OCI-M1 (cell line): ENCODE measurements at regions not wholly inside any gene's neighbourhood (a gene's known extent, or its start where the extent isn't known, plus 50 kb on each side); places are given as distances from the start of the nearest gene placed in this dataset.
A peak's percentile ranks its signal among the peaks of the same experiment; 100 is the strongest.
"Not testable (repeated sequence)": the region's sequence is repeated elsewhere in the genome, so short reads cannot be mapped to it uniquely, and the experiment has no call there.

Experiments
- DNase-seq: peaks from one replicate; lab custom pipeline; 2025; lab: John Stamatoyannopoulos, UW

DNA sequence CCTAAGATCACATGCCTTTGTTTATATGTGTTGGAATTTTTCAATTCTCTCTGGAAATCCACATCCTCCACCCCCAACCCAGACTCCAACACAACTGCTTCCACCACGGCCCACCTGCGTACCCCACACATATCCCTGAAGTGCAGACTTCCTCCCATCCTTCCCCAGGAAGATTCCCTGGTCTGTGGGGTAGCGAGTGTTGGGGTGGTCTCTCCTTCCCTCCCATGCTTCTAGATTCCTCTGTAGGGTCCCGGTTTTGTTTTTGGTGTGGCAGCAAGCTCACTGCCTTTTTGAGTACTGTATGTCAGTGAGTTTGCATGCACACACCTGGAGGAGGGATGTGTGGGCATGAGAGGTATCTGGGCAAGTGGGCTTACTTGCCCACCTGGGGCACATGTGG, 127.6 kb downstream of the MRPL14 start:
- no peak for DNase-seq

DNA sequence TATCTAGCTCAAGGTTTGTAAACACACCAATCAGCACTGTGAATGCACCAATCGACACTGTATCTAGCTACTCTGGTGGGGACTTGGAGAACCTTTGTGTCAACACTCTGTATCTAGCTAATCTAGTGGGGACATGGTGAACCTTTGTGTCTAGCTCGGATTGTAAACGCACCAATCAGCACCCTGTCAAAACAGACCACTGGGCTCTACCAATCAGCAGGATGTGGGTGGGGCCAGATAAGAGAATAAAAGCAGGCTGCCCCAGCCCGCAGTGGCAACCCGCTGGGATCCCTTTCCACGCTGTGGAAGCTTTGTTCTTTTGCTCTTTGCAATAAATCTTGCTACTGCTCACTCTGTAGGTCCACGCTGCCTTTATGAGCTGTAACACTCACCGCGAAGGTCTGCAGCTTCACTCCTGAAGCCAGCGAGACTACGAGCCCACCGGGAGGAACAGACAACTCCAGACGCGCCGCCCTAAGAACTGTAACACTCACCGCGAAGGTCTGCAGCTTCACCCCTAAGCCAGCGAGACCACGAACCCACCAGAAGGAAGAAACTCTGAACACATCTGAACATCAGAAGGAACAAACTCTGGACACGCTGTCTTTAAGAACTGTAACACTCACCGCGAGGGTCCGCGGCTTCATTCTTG, 128.5 kb downstream of the MRPL14 start:
- not testable (repeated sequence) for DNase-seq

DNA sequence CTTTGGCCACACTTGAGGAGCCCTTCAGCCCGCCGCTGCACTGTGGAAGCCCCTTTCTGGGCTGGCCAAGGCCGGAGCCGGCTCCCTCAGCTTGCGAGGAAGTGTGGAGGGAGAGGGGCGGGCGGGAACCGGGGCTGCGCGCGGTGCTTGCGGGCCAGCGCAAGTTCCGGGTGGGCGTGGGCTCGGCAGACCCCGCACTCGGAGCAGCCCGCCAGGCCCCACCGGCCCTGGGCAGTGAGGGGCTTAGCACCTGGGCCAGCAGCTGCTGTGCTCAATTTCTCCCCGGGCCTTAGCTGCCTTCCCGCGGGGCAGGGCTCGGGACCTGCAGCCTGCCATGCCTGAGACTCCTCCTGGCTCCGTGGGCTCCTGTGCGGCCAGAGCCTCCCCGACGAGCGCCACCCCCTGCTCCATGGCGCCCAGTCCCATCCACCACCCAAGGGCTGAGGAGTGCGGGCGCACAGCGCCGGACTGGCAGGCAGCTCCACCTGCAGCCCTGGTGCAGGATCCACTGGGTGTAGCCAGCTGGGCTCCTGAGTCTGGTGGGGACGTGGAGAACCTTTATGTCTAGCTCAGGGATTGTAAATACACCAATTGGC, 129.2 kb downstream of the MRPL14 start:
- not testable (repeated sequence) for DNase-seq

DNA sequence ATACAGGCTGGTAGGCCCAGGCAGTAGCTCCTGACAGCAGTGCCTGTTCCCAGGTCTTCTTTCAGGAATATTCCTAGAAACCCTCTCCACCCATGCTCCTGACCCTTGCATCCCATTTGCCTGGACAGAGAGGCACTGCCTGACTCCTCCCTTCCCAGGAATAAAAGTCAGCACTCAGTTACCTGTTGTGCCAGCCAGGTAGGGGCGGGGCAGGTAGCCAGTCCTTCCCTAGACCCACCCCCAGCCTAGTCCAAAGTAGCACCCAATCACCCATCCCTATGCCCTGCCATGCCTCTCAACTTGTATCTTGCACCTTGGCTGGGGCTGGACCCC, 129.9 kb downstream of the MRPL14 start:
- no peak for DNase-seq

DNA sequence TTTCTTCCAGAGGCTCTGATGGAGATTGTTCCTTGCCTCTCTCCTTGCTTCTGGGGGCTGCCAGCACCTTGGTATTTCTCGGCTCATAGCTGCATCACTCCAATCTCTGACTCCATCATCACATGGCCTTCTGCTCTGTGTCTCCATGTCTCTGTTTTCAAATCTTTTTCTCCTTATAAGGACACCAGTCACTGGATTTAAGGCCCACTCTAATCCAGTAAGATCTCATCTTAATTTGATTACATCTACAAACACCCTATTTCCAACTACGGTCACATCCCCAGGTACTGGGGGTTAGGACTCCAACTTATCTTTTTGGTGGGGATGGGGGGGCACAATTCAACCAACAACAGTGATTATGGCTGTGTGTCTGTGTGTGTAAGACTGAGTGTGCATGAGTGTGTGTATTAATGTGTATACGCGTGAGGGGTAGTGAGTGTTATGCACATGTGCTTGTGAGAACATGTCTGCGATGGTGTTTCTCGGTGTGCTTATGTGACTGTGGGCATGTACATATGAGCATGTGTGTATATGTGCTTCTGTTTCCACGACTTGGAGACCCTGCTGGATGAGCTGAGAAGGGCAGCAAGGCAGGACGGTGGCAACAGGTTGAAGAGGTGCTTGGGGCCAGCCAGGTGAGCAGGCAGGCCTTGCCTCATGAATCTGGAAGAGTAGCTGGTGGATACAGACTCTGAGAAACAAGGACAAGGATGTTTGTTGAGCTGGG, 130.5 kb downstream of the MRPL14 start:
- no peak for DNase-seq

DNA sequence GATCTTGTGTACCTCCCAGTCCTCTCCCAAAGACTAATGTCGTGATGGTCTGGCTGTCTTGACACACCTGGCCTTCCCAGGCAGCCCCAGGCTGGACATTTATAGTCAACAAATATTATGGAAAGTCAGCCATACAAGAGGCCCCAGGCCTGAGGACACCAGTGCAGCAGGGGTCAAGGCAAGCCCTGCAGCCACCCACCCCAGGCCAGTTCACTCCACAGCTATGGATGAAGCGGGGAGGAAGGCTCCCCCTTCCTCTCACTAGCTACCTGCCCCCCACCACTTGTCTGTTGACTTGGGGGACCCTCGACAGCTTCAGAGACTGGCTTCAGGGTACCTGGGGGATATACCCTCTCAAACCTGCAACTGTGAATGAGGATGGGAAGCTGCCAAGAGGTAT, 132.1 kb downstream of the MRPL14 start:
- DNase-seq: no peak

DNA sequence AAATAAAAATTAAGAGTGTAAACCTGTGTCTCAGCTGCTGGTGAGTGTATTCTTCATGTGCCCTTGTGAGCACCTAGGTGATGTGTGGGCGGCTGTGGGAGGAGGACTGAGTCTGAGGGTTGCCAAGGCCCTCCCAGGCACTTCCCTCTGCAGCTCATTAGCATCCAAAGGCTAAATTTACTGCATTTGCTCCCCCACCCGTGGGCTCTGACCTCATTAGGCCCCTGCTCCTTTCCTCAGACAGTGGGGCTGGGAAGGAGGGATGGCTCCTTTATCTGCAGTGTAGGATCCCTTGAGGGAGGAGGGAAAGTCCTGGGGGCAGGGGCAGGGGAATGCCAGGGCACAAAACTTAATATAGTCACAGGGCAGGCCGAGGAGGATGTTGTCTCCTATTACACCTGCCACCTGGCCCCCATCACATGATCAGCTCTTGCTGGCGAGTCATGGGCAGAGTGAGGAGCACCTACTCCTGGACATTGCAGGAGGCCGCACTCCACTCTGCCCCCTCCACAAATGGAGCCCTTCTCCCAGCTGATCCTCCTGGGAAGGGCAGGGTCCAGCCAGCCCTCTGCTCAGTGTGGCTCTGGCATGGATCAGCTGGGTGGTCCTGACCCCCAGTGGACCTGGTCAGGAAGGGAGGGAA, 133.2 kb downstream of the MRPL14 start:
- DNase-seq: no peak

DNA sequence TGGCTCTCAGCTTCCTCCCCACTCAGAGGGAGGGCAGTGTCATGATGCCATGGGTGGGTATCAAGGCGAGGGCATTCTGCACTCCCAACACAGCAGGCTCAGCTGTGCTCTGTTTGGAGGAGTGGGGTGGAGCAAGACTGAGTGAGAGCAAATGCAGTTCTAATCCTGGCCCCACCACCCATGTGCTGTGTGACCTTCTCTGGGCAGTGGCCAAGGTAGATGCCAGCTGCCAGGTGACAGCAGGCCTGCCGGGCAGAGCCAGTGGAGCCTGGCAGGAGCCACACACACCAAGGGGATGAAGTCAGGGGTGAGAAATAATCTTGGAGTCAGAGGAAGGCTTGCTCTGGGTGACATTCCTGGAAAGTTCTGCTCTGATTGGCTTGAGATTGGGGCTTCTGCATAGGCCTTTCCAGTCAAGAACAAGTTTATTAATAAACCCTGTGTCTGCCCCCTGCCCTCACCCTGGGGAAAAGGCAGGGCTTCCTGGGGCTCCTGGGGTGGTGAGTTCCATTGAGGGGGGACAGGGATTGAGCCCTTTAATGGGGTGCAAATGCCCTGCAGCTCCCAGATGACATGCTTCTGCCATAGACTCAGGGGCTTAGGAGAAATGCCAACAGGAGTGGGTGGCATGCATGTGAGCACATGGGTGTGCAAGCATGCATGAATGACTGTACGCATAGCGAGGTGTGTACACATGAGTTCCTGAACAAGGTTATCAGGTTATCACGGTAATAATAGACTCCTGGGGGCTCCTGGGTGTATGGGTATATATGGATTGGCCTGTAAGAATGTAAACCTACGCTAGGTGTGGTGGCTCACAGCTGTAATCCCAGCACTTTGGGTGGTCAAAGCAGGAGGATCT, 134.2 kb downstream of the MRPL14 start:
- no peak for DNase-seq

DNA sequence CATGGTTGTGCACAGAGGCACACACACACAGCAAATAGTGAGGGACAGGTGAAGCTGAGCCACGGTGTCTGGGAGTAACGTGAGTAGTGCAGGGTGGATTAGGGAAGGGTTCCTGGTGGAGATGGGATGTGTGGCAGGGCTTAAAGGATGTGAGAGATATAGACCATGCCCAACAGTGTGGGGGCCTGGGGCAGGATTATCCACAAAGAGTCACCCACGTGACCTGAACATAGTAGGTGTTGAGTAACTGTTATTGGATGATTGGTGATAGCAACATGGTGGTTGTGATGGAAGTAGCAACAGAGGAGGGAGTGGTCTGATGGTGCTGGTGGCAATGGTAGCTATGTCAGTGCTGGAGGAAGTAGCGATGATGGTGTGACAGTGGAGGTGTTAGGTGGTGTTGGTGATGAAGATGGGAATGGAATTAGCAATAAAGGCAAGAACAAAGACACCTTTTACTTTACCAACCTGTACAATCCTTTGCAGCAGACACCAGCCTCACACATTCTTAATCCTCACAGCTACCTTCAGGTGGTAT, 135.1 kb downstream of the MRPL14 start:
- DNase-seq: no peak

DNA sequence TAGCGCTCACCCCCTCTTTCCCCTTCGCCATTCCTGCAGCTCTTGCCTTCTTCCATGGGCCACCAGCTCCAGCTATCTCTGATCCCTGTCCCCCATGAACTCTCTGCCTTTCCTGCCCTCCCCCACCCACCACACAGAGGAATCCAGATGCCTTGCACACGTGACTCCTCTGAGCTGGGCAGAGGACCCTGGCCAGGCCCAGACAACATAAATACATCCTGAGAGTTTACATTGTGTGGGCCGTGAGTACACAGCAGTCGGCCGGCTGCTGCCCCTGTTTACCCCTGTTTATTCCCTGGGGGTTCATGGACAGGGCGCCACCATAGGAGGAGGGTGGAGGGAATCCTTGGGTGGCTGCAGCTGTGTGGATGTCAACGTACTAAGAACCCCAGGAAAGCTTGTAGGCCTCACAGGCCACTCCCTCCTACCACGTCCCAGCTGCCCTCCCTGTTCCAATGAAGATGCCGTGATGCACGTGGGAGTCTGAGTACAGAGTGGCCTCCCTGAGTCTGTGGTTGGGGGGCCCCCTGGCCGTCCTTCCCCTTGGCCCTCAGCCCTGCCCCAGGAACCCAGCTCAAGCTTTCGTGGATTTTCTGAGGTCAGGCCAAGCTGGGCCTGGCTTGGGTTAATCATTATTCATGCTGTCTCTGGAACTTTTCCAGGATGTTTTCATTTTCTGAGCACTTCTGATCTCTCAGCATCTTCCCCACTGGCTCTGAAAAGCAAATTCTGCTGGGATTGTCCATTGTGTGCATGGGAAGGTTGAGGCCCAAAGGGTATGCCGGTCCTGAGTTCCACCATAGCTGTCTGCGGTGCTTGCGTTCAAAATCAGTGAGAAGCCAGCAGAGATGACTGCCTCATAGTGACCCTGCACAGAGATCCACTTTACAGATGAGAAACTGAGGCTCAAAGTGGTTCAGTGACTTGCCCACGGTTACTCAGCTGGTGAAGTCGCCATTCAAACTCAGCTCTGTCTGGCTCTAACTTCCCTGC, 136.3 kb downstream of the MRPL14 start:
- peak; percentile 59 for DNase-seq

DNA sequence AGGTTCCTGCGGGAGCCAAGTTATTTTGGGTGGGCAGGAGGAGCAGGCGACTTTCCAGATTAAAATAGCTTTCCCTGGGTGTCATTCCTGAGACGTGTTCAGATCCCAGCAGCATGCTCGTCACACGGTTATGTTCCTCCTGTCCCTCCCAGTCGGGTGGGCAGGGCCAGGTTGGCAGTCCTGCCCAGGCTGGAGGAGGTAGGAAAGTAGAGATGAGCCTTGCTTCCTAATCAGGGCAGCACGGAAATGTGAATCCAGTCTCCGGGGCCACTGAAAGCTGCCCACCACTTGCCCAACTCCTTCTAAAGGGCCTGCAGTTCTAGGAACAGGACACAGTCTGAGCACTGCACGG, 137.0 kb downstream of the MRPL14 start:
- DNase-seq: no peak

DNA sequence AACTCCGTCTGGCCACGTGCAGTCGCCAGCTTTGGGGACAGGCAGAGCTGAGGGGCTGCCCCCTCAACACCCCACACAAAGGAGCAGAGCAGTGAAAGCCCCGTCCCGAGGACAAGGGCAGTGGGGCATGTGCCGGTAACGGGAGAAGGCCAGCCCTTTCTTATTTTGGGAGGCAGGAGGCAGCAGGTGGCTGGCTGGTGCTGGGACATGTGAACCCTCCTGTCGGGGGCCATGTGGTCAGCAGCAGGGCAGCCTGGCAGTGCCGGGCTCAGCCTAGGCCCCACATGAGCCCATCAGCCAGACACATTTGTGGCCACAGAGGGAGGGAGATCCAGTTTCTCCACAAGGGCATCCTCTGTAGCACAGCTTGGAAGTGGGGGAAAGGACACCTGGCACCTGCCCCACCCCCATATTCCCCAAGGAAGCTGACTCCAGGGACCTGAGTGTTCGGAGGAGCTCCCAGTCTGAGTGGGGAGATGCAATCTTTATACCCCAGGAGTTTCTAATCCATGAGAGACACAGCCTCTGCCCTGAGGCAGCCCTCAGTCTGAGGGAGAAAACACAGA, 137.6 kb downstream of the MRPL14 start:
- DNase-seq: no peak

DNA sequence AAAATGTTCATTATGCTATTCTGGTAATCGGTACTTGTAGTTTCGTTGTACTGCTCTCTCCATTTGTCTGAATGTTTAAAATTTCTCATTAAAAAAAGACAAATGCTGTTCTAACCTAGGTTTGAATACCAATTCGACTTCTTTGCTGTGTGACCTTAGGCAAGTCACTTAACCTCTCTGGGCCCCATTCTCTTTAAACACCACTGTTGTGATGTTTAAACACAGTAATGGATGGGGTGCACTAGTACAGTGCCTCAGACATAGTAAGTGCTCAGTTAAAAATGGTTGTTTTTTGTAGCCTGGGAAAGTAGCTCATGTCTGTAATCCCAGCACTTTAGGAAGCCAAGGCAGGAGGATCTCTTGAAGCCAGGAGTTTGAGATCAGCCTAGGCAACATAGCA, 138.5 kb downstream of the MRPL14 start:
- no peak for DNase-seq

DNA sequence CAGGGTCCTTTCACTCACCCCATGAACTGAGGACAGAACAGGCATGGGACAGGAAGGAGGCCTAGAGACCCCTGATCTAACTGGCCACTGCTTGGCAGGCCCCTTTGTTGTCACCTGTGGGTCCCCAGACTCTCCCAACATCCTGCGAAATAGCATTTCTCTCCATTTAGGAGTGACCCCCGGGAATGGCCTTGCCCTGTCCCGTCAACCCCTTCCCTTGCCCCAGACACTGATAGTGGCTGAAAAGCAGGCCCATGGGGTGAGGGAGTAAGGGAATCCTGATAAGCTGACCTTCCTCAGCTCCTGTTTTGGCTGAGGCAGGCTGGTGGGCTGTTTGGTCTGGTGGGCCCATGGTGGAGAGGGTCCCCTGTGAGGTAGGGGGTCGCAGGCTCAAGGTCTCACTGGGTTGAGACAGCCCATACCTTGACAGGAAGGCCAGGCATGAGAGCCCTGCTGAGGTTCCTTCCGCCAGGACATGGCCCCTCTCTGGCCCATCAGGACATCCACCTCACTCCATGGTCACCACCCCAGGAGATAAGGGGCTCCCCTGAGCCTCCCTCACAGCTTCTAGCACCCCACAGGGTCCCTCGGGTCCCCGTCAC, 139.3 kb downstream of the MRPL14 start:
- DNase-seq: no peak

DNA sequence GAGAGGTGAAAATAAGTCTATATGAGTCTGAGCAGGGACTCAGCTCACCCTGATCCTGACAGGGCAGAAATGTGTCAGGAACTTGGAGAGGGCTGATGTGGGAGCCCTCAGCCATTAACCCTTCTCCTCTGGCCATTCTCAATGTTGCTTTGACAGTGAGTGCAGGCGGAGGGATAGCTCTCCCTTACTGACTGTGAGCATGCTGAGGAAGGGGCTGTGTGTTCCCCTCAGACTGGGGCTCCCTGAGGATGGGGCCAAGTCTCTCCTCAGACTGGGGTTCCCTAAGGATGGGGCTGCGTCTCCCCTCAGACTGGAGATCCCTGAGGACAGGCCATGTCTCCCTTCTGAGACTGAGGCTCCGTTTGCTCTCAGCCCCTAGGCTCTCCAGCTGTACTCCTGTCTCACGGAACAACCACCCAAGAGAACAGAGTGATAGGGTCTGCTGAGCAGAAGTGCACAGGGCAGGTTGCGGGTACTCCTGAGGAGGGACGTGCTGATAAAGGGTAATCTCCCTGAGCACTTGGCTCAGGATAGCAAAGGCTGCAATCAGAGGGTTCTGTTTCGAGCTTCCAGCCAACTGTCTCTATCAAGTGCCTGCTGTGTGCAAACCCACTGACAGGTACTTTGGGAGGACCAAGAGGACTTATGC, 141.0 kb downstream of the MRPL14 start:
- DNase-seq: peak; percentile 75

DNA sequence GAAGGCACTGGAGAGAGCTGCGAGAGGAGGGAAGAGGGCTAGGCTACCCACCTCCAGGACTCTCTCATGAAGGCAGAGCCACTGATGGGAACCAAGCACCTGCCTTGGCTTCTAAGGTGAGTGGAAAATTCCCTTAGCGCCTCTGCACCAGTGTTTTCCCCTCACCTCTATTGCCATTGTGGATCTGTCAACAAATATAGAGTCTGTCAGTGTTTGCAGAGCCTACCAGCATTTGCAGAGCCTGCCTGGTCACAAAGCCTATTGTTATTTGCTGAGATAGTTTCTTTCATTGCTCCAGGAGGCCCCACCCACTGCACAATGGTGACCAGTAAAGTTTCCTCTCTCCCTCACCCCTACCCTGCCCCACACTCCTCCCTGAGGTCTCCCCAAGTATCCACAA, 141.9 kb downstream of the MRPL14 start:
- no peak for DNase-seq

DNA sequence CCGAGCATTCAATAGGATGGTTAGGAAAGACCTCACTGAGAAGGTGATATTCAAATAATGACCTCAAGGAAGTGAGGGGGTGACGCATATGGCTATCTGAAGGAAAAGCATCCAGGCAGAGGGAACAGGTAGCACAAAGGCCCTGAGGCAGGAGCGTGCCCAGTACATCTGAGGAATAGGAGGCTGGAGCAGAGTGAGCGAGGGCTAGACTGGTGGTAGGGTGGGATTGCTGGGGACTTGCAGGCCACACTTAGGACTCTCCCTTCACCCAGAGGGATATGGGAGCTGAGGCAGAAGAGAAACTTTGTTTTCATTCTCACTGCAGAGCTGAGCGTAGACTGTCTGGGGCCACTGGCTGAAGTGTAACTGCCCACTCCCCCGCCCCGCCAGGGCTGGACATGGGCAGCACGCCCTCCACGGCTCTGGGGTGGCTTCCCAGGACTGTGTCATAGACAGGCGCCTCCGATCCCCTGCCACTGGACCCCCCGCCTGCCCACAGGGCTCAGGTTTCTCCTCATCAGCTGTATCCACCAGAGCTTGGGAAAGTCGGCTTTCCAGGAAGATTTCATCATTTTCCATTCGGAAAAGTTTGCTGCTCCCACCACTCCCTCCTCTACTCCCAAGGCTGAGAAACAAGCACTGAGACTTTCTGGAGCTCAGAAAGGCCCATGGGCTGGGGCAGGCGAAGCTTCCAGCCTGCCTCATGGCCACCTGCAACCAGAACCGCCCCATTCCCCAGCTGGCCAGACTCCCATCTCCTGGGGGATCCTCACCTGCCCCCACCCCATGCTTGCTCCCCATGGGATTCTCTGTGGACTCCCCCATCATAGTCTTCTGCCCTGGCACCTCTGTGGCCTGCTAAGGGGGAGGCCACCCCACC, 142.6 kb downstream of the MRPL14 start:
- no peak for DNase-seq

DNA sequence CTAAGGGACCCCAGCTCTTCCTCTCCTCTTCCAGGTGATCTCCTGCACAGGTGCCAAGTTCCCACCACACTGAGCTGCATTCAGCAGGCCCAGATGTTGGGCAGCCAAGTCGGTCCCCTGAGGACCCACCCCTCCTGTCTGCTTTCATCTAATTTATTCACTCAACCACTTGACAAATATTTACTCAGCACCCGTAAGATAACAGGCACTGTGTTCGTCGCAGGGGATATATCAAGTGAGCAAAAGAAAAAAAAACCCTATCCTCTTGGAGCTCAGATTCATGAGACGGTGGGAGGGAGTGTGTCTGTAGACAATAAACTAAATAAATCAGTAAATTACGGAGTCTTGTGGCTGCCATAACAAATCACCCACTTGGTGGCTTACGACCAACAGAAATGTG, 143.6 kb downstream of the MRPL14 start:
- no peak for DNase-seq
